SK-N-SH (cell line): ENCODE measurements at regions not wholly inside any gene's neighbourhood (a gene's known extent, or its start where the extent isn't known, plus 50 kb on each side); places are given as distances from the start of the nearest gene placed in this dataset.

ENCODE experiments used
- CTCF ChIA-PET: fragments of 300-600, 350-600 bp; formaldehyde crosslinking; extraction: SDS; loops from one replicate; lab custom pipeline; 2021; lab: Yijun Ruan, JAX
- POLR2A ChIA-PET: fragments of 350-600 bp; sonication (Branson Sonifier 250); formaldehyde crosslinking; extraction: SDS; loops from one replicate; lab custom pipeline; 2020; ENCODE audit warnings: antibody characterized with exemption, inconsistent platforms; lab: Yijun Ruan, JAX
- DNase-seq: peaks from one replicate; pipeline ENCODE4 v3.0.0; 2012
- H2AFZ ChIP-seq: fragments of 200-600 bp; sonication (generic); 2 replicates; pipeline ENCODE4 v1.8.1; 2016; ENCODE audit warnings: antibody characterized with exemption, mild to moderate bottlenecking, low read depth
- H3F3A ChIP-seq: fragments of 200-600 bp; sonication (generic); replicated peaks from 2 replicates; pipeline ENCODE3; 2016; ENCODE audit warnings: antibody characterized with exemption, mild to moderate bottlenecking; ENCODE audit not compliant: insufficient read depth
- H3K27ac ChIP-seq, 2 experiments: fragments of 200-500 bp in 1 of 2; fragments of 200-600 bp in 1 of 2; sonication (Bioruptor generic) in 1 of 2; sonication (generic), shearing (Covaris generic) in 1 of 2; 2 replicates each; pipeline versions ENCODE4 v1.5.1 to v1.6.1; 2014 to 2016; ENCODE audit warnings: low read depth in 2 of 2, inconsistent platforms in 1 of 2, low read length in 1 of 2, mild to moderate bottlenecking in 1 of 2, mixed read lengths in 1 of 2
- H3K27me3 ChIP-seq: fragments of 200-600 bp; sonication (generic), shearing (Covaris generic); 2 replicates; pipeline ENCODE4 v1.6.1; 2016; ENCODE audit warnings: mixed run types; ENCODE audit not compliant: insufficient read depth
- H3K36me3 ChIP-seq, 2 experiments: fragments of 200-500 bp in 1 of 2; fragments of 200-600 bp in 1 of 2; sonication (Bioruptor generic) in 1 of 2; sonication (generic) in 1 of 2; replicated peaks in 1 of 2; 2 replicates each; pipeline versions ENCODE3 to v1.5.1; 2014 to 2016; ENCODE audit warnings: low read length in 1 of 2, mild to moderate bottlenecking in 1 of 2; ENCODE audit not compliant: insufficient read depth in 2 of 2, control insufficient read depth in 1 of 2
- H3K4me1 ChIP-seq, 2 experiments: fragments of 200-500 bp in 1 of 2; fragments of 200-600 bp in 1 of 2; sonication (Bioruptor generic) in 1 of 2; sonication (generic), shearing (Covaris generic) in 1 of 2; 2 replicates each; pipeline versions ENCODE4 v1.5.1 to v1.6.1; 2014 to 2016; ENCODE audit warnings: low read depth in 1 of 2, low read length in 1 of 2, mixed run types in 1 of 2; ENCODE audit not compliant: insufficient read depth in 2 of 2, control insufficient read depth in 1 of 2
- H3K4me2 ChIP-seq: fragments of 200-600 bp; sonication (generic), shearing (Covaris generic); 2 replicates; pipeline ENCODE4 v1.6.1; 2017; ENCODE audit warnings: mixed run types
- H3K4me3 ChIP-seq, 2 experiments: fragments of 200-500 bp in 1 of 2; fragments of 200-600 bp in 1 of 2; sonication (Bioruptor generic) in 1 of 2; sonication (generic), shearing (Covaris generic) in 1 of 2; 2 replicates each; pipeline versions ENCODE4 v1.5.1 to v1.8.1; 2014 to 2016; ENCODE audit warnings: low read depth in 2 of 2, inconsistent platforms in 1 of 2, low read length in 1 of 2, mild to moderate bottlenecking in 1 of 2, mixed read lengths in 1 of 2, moderate library complexity in 1 of 2
- H3K79me2 ChIP-seq: fragments of 200-600 bp; sonication (generic); 2 replicates; pipeline ENCODE4 v1.8.1; 2017; ENCODE audit warnings: mild to moderate bottlenecking; ENCODE audit not compliant: insufficient read depth
- H3K9ac ChIP-seq: fragments of 200-600 bp; sonication (generic); 2 replicates; pipeline ENCODE4 v1.6.1; 2017; ENCODE audit warnings: mixed run types
- H3K9me2 ChIP-seq: fragments of 200-600 bp; sonication (generic); 2 replicates; pipeline ENCODE4 v1.6.1; 2017; ENCODE audit warnings: mixed run types
- H3K9me3 ChIP-seq: fragments of 200-600 bp; sonication (generic); 2 replicates; pipeline ENCODE4 v1.6.1; 2017; ENCODE audit warnings: mixed run types, mild to moderate bottlenecking, moderate library complexity
- H4K20me1 ChIP-seq: fragments of 200-600 bp; sonication (generic); 2 replicates; pipeline ENCODE4 v1.6.1; 2017; ENCODE audit warnings: mild to moderate bottlenecking, mixed run types; ENCODE audit not compliant: insufficient read depth
- CHD2 ChIP-seq: fragments of 150-350 bp; IDR thresholded peaks from 2 replicates; pipeline ENCODE4 v1.6.1; 2018; ENCODE audit warnings: low read length; ENCODE audit not compliant: partially characterized antibody
- ELF1 ChIP-seq: IDR thresholded peaks from 2 replicates; pipeline ENCODE4 v1.4.0; 2012
- EP300 ChIP-seq, 2 experiments: IDR thresholded peaks; 2 replicates each; pipeline versions ENCODE4 v1.4.0 to v1.6.1; 2012; ENCODE audit warnings: borderline replicate concordance in 1 of 2, low read depth in 1 of 2, low read length in 1 of 2
- FOSL2 ChIP-seq: IDR thresholded peaks from 2 replicates; pipeline ENCODE4 v1.4.0; 2012; ENCODE audit warnings: low read depth, mild to moderate bottlenecking, moderate library complexity, borderline replicate concordance
- FOXJ3 ChIP-seq: sonication (generic); formaldehyde crosslinking; IDR thresholded peaks from 2 replicates; pipeline ENCODE4 v1.5.1; 2020; ENCODE audit warnings: mild to moderate bottlenecking, missing genetic modification reagents
- FOXM1 ChIP-seq: IDR thresholded peaks from 2 replicates; pipeline ENCODE4 v1.4.0; 2012; ENCODE audit warnings: low read depth, mild to moderate bottlenecking
- JUND ChIP-seq: IDR thresholded peaks from 2 replicates; pipeline ENCODE4 v1.4.0; 2012
- MAX ChIP-seq: IDR thresholded peaks from 2 replicates; pipeline ENCODE4 v1.4.0; 2012; ENCODE audit warnings: low read depth
- MXI1 ChIP-seq: IDR thresholded peaks from 2 replicates; pipeline ENCODE4 v1.6.1; 2012; ENCODE audit warnings: mild to moderate bottlenecking, low read depth, low read length, improper control_type of control experiment
- NRF1 ChIP-seq: IDR thresholded peaks from 2 replicates; pipeline ENCODE4 v1.6.1; 2012; ENCODE audit warnings: low read depth, mild to moderate bottlenecking, low read length
- PBX3 ChIP-seq: IDR thresholded peaks from 2 replicates; pipeline ENCODE4; 2012
- POLR2AphosphoS5 ChIP-seq: IDR thresholded peaks from 2 replicates; pipeline ENCODE4 v1.6.1; 2012; ENCODE audit warnings: low read depth, low read length
- RAD21 ChIP-seq: IDR thresholded peaks from 2 replicates; pipeline ENCODE4 v1.6.1; 2012; ENCODE audit warnings: mild to moderate bottlenecking, low read length
- RCOR1 ChIP-seq: fragments of 150-350 bp; IDR thresholded peaks from 2 replicates; pipeline ENCODE4 v1.6.1; 2017; ENCODE audit warnings: antibody characterized with exemption, low read length
- RFX5 ChIP-seq: IDR thresholded peaks from 2 replicates; pipeline ENCODE4 v1.6.1; 2012; ENCODE audit warnings: mild to moderate bottlenecking, improper control_type of control experiment, low read length
- RXRA ChIP-seq: IDR thresholded peaks from 2 replicates; pipeline ENCODE4 v1.4.0; 2012; ENCODE audit warnings: low read depth, mild to moderate bottlenecking, borderline replicate concordance
- SIN3A ChIP-seq: IDR thresholded peaks from 2 replicates; pipeline ENCODE4 v1.6.1; 2012; ENCODE audit warnings: low read depth, mild to moderate bottlenecking, low read length, moderate library complexity, borderline replicate concordance
- SMC3 ChIP-seq: IDR thresholded peaks from 2 replicates; pipeline ENCODE4 v1.6.1; 2012; ENCODE audit warnings: low read depth, low read length, improper control_type of control experiment
- TCF12 ChIP-seq: IDR thresholded peaks from 2 replicates; pipeline ENCODE4 v1.4.0; 2012
- USF1 ChIP-seq: IDR thresholded peaks from 2 replicates; pipeline ENCODE4 v1.4.0; 2012; ENCODE audit warnings: low read depth, borderline replicate concordance
- WGBS: methylation state at CpG from one replicate; pipeline ENCODE4 v1.1.6; 2017; ENCODE audit warnings: low lambda C conversion rate; 5-methylcytosine and 5-hydroxymethylcytosine counted together
- TF ChIP-seq, protein P1 (sequence below): fragments of 200-600 bp; sonication (generic); IDR thresholded peaks from 2 replicates; pipeline ENCODE4 v1.6.1; 2017; ENCODE audit warnings: antibody characterized with exemption, mild to moderate bottlenecking, moderate library complexity
- TF ChIP-seq, protein P2 (sequence below): fragments of 150-350 bp; IDR thresholded peaks from 2 replicates; pipeline ENCODE4 v1.6.1; 2017; ENCODE audit warnings: antibody characterized with exemption, low read length, low read depth, borderline replicate concordance

DNA sequence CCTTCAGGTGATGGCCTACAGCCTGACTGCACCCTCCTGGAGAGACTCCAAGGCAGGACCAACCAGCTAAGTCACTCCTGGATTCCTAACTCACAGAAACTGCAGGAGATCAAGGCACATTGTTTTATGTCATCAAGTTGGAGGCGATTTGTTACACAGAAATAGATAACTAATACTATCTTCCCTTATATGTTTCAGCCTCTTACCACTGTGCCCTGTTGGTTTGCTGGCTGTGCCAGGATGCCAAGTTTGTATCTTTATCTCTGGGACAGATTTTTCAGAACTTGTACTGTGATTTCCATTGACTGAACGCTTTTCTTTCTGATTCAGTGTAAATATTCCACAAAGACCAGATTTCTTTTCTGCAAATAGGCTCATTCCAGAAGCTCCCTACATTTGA, 76.2 kb upstream of the OPCML start:
- ChIA-PET POLR2A (no interaction called here), CTCF (no interaction called here)
- H3K9ac ChIP-seq: no peak overlapping the region
- H3K9me3 ChIP-seq: no peaks in the 10 kb centered on the region
- no peak overlapping the region for H2AFZ ChIP-seq
- no peak overlapping the region for H3K27ac ChIP-seq
- no peaks in the 10 kb centered on the region for H3K79me2 ChIP-seq
- no peaks in the 10 kb centered on the region for H3K4me1 ChIP-seq
- TF ChIP-seq EP300 (IDR thresholded peaks at IDR 0.05; ENCODE audit: borderline replicate concordance in 1 of 2, low read depth in 1 of 2, low read length in 1 of 2) (no peak), FOXM1 (no peak), SIN3A (no peak), POLR2AphosphoS5 (no peak), FOSL2 (no peak), RXRA (no peak), JUND (no peak), RCOR1 (no peak), NRF1 (no peak), ELF1 (no peak)
- TF ChIP-seq, all 33 proteins: peak for 0
- Histone ChIP-seq H3K27me3 (no peaks in the 10 kb centered on the region), H3K4me3 (no peak overlapping the region), H3K36me3 (no peaks in the 10 kb centered on the region), H3K9me2 (no peaks in the 10 kb centered on the region), H3K4me2 (no peak overlapping the region), H4K20me1 (no peaks in the 10 kb centered on the region), H3F3A (no peaks in the 10 kb centered on the region)
- 5% methylated on average over 2 of the region's 2 CpGs for WGBS
- DNase-seq: no peak

GRCh38 chr11:133606124-133606523, 73.8 kb upstream of the OPCML start:
- Histone ChIP-seq H3K4me2 (no peak overlapping the region), H2AFZ (no peak overlapping the region), H3K9me3 (no peaks in the 10 kb centered on the region), H3K79me2 (no peaks in the 10 kb centered on the region), H3K4me3 (no peak overlapping the region), H3K27me3 (no peaks in the 10 kb centered on the region), H3K9ac (no peak overlapping the region), H3K9me2 (no peaks in the 10 kb centered on the region), H3K4me1 (no peaks in the 10 kb centered on the region), H3K27ac (no peak overlapping the region), H4K20me1 (no peaks in the 10 kb centered on the region), H3F3A (no peaks in the 10 kb centered on the region), H3K36me3 (no peaks in the 10 kb centered on the region)
- ChIA-PET CTCF (no interaction called here), POLR2A (no interaction called here)
- TF ChIP-seq MXI1 (no peak), SMC3 (no peak), CHD2 (no peak), POLR2AphosphoS5 (no peak), TCF12 (no peak), MAX (no peak), PBX3 (no peak), FOXM1 (no peak), RFX5 (no peak), EP300 (IDR thresholded peaks at IDR 0.05; ENCODE audit: borderline replicate concordance in 1 of 2, low read depth in 1 of 2, low read length in 1 of 2) (no peak), FOXJ3 (no peak), ELF1 (no peak), FOSL2 (no peak), RAD21 (no peak), RCOR1 (no peak), USF1 (no peak), NRF1 (no peak)
- TF ChIP-seq, protein P1, sequence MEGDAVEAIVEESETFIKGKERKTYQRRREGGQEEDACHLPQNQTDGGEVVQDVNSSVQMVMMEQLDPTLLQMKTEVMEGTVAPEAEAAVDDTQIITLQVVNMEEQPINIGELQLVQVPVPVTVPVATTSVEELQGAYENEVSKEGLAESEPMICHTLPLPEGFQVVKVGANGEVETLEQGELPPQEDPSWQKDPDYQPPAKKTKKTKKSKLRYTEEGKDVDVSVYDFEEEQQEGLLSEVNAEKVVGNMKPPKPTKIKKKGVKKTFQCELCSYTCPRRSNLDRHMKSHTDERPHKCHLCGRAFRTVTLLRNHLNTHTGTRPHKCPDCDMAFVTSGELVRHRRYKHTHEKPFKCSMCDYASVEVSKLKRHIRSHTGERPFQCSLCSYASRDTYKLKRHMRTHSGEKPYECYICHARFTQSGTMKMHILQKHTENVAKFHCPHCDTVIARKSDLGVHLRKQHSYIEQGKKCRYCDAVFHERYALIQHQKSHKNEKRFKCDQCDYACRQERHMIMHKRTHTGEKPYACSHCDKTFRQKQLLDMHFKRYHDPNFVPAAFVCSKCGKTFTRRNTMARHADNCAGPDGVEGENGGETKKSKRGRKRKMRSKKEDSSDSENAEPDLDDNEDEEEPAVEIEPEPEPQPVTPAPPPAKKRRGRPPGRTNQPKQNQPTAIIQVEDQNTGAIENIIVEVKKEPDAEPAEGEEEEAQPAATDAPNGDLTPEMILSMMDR: no peak
- TF ChIP-seq, protein P2, sequence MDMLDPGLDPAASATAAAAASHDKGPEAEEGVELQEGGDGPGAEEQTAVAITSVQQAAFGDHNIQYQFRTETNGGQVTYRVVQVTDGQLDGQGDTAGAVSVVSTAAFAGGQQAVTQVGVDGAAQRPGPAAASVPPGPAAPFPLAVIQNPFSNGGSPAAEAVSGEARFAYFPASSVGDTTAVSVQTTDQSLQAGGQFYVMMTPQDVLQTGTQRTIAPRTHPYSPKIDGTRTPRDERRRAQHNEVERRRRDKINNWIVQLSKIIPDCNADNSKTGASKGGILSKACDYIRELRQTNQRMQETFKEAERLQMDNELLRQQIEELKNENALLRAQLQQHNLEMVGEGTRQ: no peak
- WGBS: 27% methylated on average over 3 of the region's 3 CpGs
- DNase-seq: no peak
